GM12878 (cell line): ENCODE measurements at regions not wholly inside any gene's neighbourhood (a gene's known extent, or its start where the extent isn't known, plus 50 kb on each side); places are given as distances from the start of the nearest gene placed in this dataset.
"Not testable (repeated sequence)": the region's sequence is repeated elsewhere in the genome, so short reads cannot be mapped to it uniquely, and the experiment has no call there.

ENCODE experiments used
- CBFB ChIP-seq: IDR thresholded peaks from 2 replicates; pipeline ENCODE4 v1.6.1; 2016; ENCODE audit warnings: antibody characterized with exemption, low read depth
- CHD4 ChIP-seq: fragments of 200-600 bp; sonication (generic); IDR thresholded peaks from 2 replicates; pipeline ENCODE4 v1.6.1; 2016; ENCODE audit warnings: mild to moderate bottlenecking
- PAX5 ChIP-seq: IDR thresholded peaks from 2 replicates; pipeline ENCODE4 v1.6.1; 2011; ENCODE audit warnings: low read depth, low read length, borderline replicate concordance
- POLR2A ChIP-seq: IDR thresholded peaks from 2 replicates; pipeline ENCODE4 v1.6.1; 2011; ENCODE audit warnings: low read depth, mild to moderate bottlenecking, low read length
- RFX5 ChIP-seq: IDR thresholded peaks from 2 replicates; pipeline ENCODE4 v1.6.1; 2011; ENCODE audit warnings: low read depth, low read length, improper control_type of control experiment
- TCF12 ChIP-seq: IDR thresholded peaks from 2 replicates; pipeline ENCODE4 v1.6.1; 2011; ENCODE audit warnings: low read depth, mild to moderate bottlenecking, low read length
- TF ChIP-seq, protein P1 (sequence below), 3 experiments: IDR thresholded peaks in 2 of 3; conservative IDR thresholded peaks in 1 of 3; 2 replicates each; pipeline ENCODE4 v1.5.1; 2011; ENCODE audit warnings: low read depth in 3 of 3, low read length in 3 of 3, mild to moderate bottlenecking in 3 of 3, control low read depth in 2 of 3, moderate library complexity in 2 of 3, inconsistent platforms in 1 of 3, mixed read lengths in 1 of 3; ENCODE audit not compliant: control insufficient read depth in 2 of 3, insufficient read depth in 1 of 3; ENCODE audit errors: extremely low read depth in 1 of 3

DNA sequence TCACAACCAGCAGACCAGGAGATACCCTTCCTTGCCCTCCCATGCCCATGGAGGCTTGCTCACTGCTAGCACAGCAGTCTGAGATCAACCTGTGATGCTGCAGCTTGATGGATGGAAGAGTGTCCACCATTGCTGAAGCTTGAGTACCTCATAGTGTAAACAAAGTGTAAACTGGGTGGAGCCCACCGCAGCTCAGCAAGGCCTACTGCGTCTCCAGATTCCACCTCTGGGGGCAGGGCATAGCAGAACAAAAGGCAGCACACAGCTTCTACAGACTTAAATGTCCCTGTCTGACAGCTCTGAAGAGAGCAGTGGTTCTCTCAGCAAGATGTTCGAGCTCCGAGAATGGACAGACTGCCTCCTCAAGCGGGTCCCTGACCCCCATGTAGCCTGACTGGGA lies 608.8 kb downstream of the CETN3 start:
- TF ChIP-seq RFX5, CBFB, TCF12, CHD4, PAX5, POLR2A: not testable (repeated sequence)
- TF ChIP-seq, protein P1, sequence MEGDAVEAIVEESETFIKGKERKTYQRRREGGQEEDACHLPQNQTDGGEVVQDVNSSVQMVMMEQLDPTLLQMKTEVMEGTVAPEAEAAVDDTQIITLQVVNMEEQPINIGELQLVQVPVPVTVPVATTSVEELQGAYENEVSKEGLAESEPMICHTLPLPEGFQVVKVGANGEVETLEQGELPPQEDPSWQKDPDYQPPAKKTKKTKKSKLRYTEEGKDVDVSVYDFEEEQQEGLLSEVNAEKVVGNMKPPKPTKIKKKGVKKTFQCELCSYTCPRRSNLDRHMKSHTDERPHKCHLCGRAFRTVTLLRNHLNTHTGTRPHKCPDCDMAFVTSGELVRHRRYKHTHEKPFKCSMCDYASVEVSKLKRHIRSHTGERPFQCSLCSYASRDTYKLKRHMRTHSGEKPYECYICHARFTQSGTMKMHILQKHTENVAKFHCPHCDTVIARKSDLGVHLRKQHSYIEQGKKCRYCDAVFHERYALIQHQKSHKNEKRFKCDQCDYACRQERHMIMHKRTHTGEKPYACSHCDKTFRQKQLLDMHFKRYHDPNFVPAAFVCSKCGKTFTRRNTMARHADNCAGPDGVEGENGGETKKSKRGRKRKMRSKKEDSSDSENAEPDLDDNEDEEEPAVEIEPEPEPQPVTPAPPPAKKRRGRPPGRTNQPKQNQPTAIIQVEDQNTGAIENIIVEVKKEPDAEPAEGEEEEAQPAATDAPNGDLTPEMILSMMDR (IDR thresholded peaks at IDR 0.05 in 2 of 3, conservative IDR thresholded peaks at IDR 0.05 in 1 of 3; ENCODE audit: control insufficient read depth in 2 of 3, extremely low read depth in 1 of 3, insufficient read depth in 1 of 3, low read depth in 3 of 3, low read length in 3 of 3): not testable (repeated sequence)
